OCI-LY3 (cell line): ENCODE measurements at regions not wholly inside any gene's neighbourhood (a gene's known extent, or its start where the extent isn't known, plus 50 kb on each side); places are given as distances from the start of the nearest gene placed in this dataset.
"Not testable (repeated sequence)": the region's sequence is repeated elsewhere in the genome, so short reads cannot be mapped to it uniquely, and the experiment has no call there.

ENCODE experiments used
- H2AFZ ChIP-seq: fragments of 200-600, 300-600 bp; shearing (Covaris generic); 2 replicates; pipeline ENCODE4 v1.6.0; 2014; ENCODE audit warnings: antibody characterized with exemption, low read depth, low read length
- H3K27ac ChIP-seq: fragments of 200-600, 300-600 bp; sonication (generic); 2 replicates; pipeline ENCODE4 v1.5.1; 2014; ENCODE audit warnings: mild to moderate bottlenecking, low read length, moderate library complexity, mixed read lengths
- H3K27me3 ChIP-seq: fragments of 200-600, 300-600 bp; sonication (generic); 2 replicates; pipeline ENCODE4 v1.6.1; 2014; ENCODE audit warnings: low read depth, low read length, mixed read lengths
- H3K36me3 ChIP-seq: fragments of 200-600, 300-600 bp; sonication (generic); replicated peaks from 2 replicates; pipeline ENCODE3; 2014; ENCODE audit warnings: low read depth, low read length, mixed read lengths
- H3K4me1 ChIP-seq: fragments of 300-600, 200-600 bp; sonication (generic); 2 replicates; pipeline ENCODE4 v1.6.1; 2014; ENCODE audit warnings: low read length, mixed read lengths
- H3K4me2 ChIP-seq: fragments of 200-600, 300-600 bp; sonication (generic); 2 replicates; pipeline ENCODE4 v1.6.1; 2014; ENCODE audit warnings: low read length, mixed read lengths
- H3K4me3 ChIP-seq: fragments of 300-600, 200-600 bp; sonication (generic); 2 replicates; pipeline ENCODE4 v1.5.1; 2014; ENCODE audit warnings: antibody characterized with exemption, mild to moderate bottlenecking, low read length, moderate library complexity
- H3K79me2 ChIP-seq: fragments of 300-600, 200-600 bp; shearing (Covaris generic); 2 replicates; pipeline ENCODE4 v1.6.1; 2014; ENCODE audit warnings: mild to moderate bottlenecking, low read length, mixed read lengths
- H3K9ac ChIP-seq: fragments of 300-600, 200-600 bp; shearing (Covaris generic); 2 replicates; pipeline ENCODE4 v1.6.0; 2014; ENCODE audit warnings: mild to moderate bottlenecking, low read length, moderate library complexity
- H3K9me3 ChIP-seq: fragments of 200-600, 300-600 bp; shearing (Covaris generic); 2 replicates; pipeline ENCODE4 v1.6.1; 2014; ENCODE audit warnings: low read length, mixed read lengths; ENCODE audit not compliant: insufficient read depth
- H4K20me1 ChIP-seq: fragments of 200-600, 300-600 bp; sonication (generic); 2 replicates; pipeline ENCODE4 v1.6.1; 2016; ENCODE audit warnings: low read length, mixed read lengths; ENCODE audit not compliant: insufficient read depth
- EZH2phosphoT487 ChIP-seq: fragments of 200-600 bp; shearing (Covaris generic); IDR thresholded peaks from 2 replicates; pipeline ENCODE4 v1.6.1; 2018; ENCODE audit warnings: antibody characterized with exemption, mixed run types, low read depth
- TF ChIP-seq, protein P1 (sequence below): fragments of 200-600, 300-600 bp; sonication (generic); IDR thresholded peaks from 2 replicates; pipeline ENCODE4 v1.5.1; 2014; ENCODE audit warnings: antibody characterized with exemption, low read length, low read depth

DNA sequence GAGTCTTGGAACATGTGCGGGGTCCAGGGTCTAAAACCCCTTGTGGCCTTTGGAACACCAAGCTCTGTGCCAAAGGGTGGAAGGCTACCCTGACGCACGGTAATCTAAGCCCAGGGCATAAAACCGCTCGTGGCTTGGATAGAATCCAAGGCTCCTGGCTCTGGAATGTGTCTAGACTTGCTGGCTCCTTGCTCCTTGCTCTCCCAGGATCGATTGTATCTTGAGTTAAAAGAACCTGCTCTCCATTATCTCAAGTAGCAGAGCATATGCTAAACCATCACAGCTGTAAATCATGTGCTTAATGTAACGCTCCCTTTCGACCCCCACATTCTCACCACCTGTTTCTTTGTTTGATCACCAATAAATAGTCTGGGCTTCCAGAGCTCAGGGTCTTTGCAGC, 50.3 kb downstream of the TLCD4 start:
- not testable (repeated sequence) for H3K27ac ChIP-seq, H3K27me3 ChIP-seq, H3K4me3 ChIP-seq, H3K36me3 ChIP-seq, H3K4me1 ChIP-seq, H4K20me1 ChIP-seq, H3K79me2 ChIP-seq, H3K9me3 ChIP-seq, H3K4me2 ChIP-seq, H2AFZ ChIP-seq, H3K9ac ChIP-seq

DNA sequence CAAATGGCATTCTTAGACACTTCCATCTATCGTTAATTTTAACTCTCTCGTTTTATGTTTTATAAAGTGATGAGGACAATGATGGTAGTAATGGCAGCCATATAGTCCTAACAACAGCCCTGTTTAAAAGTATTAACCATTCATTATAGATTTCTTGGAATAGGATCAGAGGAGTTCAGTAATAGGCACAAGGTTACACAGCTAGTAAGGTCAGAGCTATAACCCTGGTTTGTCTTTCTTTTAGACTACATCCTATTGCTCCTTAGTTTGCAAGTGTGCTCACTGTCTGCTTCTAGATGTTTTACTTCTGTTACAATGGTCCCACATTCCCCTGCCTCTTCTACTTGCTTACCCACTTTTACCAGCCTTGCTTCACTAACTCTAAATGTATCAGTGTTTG, 50.9 kb downstream of the TLCD4 start:
- H2AFZ ChIP-seq, result no peak overlapping the region
- no peaks in the 10 kb centered on the region for H3K9me3 ChIP-seq
- no peak overlapping the region for H3K27ac ChIP-seq
- no peak overlapping the region for H3K4me3 ChIP-seq
- TF ChIP-seq EZH2phosphoT487, result no peak
- TF ChIP-seq, protein P1, sequence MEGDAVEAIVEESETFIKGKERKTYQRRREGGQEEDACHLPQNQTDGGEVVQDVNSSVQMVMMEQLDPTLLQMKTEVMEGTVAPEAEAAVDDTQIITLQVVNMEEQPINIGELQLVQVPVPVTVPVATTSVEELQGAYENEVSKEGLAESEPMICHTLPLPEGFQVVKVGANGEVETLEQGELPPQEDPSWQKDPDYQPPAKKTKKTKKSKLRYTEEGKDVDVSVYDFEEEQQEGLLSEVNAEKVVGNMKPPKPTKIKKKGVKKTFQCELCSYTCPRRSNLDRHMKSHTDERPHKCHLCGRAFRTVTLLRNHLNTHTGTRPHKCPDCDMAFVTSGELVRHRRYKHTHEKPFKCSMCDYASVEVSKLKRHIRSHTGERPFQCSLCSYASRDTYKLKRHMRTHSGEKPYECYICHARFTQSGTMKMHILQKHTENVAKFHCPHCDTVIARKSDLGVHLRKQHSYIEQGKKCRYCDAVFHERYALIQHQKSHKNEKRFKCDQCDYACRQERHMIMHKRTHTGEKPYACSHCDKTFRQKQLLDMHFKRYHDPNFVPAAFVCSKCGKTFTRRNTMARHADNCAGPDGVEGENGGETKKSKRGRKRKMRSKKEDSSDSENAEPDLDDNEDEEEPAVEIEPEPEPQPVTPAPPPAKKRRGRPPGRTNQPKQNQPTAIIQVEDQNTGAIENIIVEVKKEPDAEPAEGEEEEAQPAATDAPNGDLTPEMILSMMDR, result no peak
- no peaks in the 10 kb centered on the region for H4K20me1 ChIP-seq
- H3K79me2 ChIP-seq, result no peaks in the 10 kb centered on the region
- no peaks in the 10 kb centered on the region for H3K4me1 ChIP-seq
- no peaks in the 10 kb centered on the region for H3K36me3 ChIP-seq
- H3K27me3 ChIP-seq, result no peaks in the 10 kb centered on the region
- no peak overlapping the region for H3K9ac ChIP-seq
- H3K4me2 ChIP-seq, result no peak overlapping the region

DNA sequence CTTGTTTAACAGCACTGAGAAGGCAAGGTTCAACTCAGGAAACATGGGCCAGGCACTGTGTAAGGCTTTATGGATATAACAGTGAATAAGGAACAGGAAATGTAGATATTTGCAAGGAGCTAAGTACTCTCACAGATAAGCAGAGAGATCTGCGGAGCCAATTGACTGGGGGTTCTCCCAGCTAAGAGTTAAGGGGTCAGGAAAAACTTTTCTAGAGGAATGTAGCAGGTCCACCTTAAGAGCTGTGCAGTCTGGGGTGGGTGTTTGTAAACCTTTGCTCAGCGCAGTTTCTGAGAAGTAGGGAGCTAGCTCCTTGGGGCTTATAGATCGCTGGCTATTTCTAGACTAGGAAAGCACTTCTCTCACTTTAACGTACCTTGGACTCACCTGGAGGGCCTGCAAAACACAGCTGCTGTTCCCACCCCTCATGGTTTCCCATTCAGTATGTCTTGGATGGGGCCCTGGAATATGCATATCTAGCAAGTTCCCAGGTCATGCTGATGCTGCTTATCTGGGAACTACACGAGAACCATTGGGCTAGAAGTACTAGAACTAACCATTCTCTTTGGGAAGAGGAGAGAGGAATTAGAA, 51.7 kb downstream of the TLCD4 start:
- Histone ChIP-seq H3K4me1 (no peaks in the 10 kb centered on the region), H3K9ac (no peak overlapping the region)

DNA sequence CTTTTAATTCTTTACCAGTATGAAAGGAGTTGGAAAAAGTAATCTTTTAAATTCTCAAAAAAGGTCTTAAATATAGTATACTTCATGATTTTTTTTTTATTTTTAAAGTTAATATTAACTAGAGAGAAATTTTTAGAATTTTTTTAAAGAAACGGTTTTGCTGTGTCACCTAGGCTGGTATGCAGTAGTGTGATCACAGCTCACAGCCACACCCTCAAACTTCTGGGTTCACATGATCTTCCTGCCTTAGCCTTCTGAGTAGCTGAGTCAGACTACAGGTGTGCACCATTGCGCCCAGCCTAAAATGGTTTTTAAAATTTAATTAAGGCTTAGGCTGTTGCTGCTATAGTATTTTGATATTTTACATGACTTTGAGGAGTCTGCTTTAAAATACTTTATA, 52.4 kb downstream of the TLCD4 start:
- H3K27ac ChIP-seq, result no peak overlapping the region
- H2AFZ ChIP-seq, result no peak overlapping the region
- no peaks in the 10 kb centered on the region for H3K9me3 ChIP-seq
- no peak overlapping the region for H3K4me2 ChIP-seq
- H3K27me3 ChIP-seq, result no peaks in the 10 kb centered on the region
- H3K79me2 ChIP-seq, result no peaks in the 10 kb centered on the region
- no peak overlapping the region for H3K9ac ChIP-seq
- H4K20me1 ChIP-seq, result no peaks in the 10 kb centered on the region
- no peaks in the 10 kb centered on the region for H3K36me3 ChIP-seq
- TF ChIP-seq EZH2phosphoT487, result no peak
- TF ChIP-seq, protein P1, result no peak
- H3K4me1 ChIP-seq, result no peaks in the 10 kb centered on the region
- H3K4me3 ChIP-seq, result no peak overlapping the region

More for the DNA sequence above, 51.7 kb downstream of the TLCD4 start:
- no peak overlapping the region for H3K4me2 ChIP-seq
- no peaks in the 10 kb centered on the region for H3K79me2 ChIP-seq
- H4K20me1 ChIP-seq, result no peaks in the 10 kb centered on the region
- H3K9me3 ChIP-seq, result no peaks in the 10 kb centered on the region
- no peaks in the 10 kb centered on the region for H3K36me3 ChIP-seq
- no peak overlapping the region for H3K27ac ChIP-seq
- H2AFZ ChIP-seq, result no peak overlapping the region
- no peaks in the 10 kb centered on the region for H3K27me3 ChIP-seq
- no peak for TF ChIP-seq EZH2phosphoT487
- TF ChIP-seq, protein P1, result no peak
- no peak overlapping the region for H3K4me3 ChIP-seq
